Neural progenitor cell (in vitro differentiated cells): ENCODE measurements at regions not wholly inside any gene's neighbourhood (a gene's known extent, or its start where the extent isn't known, plus 50 kb on each side); places are given as distances from the start of the nearest gene placed in this dataset.

Source experiments
- DNase-seq: peaks from one replicate; pipeline ENCODE4 v3.0.0-alpha.2; 2016; ENCODE audit warnings: low spot score
- H2AFZ ChIP-seq: fragments of 200-600 bp; sonication (generic); replicated peaks from 2 replicates; pipeline ENCODE4 v1.6.1; 2016; ENCODE audit warnings: antibody characterized with exemption
- H3F3A ChIP-seq: fragments of 200-600 bp; sonication (generic); 2 replicates; pipeline ENCODE4 v1.6.1; 2016; ENCODE audit warnings: antibody characterized with exemption, low read depth
- H3K27ac ChIP-seq: fragments of 200-600 bp; sonication (generic); 2 replicates; pipeline ENCODE4 v1.5.1; 2016; ENCODE audit warnings: mild to moderate bottlenecking
- H3K27me3 ChIP-seq: fragments of 200-600 bp; sonication (generic); 2 replicates; pipeline ENCODE4 v1.6.1; 2016; ENCODE audit warnings: mild to moderate bottlenecking, moderate library complexity
- H3K36me3 ChIP-seq: fragments of 200-600 bp; sonication (generic); 2 replicates; pipeline ENCODE4 v1.5.1; 2016
- H3K4me1 ChIP-seq: fragments of 200-600 bp; sonication (generic); 2 replicates; pipeline ENCODE4 v1.6.1; 2016; ENCODE audit warnings: mixed run types
- H3K4me2 ChIP-seq: fragments of 200-600 bp; sonication (generic); 2 replicates; pipeline ENCODE4 v1.6.1; 2016
- H3K4me3 ChIP-seq: fragments of 200-600 bp; sonication (generic); 2 replicates; pipeline ENCODE4 v1.5.1; 2016
- H3K79me2 ChIP-seq: fragments of 200-600 bp; sonication (generic); 2 replicates; pipeline ENCODE4 v1.6.1; 2016; ENCODE audit warnings: low read depth
- H3K9ac ChIP-seq: fragments of 200-600 bp; sonication (generic); 2 replicates; pipeline ENCODE4 v1.6.1; 2016
- H3K9me3 ChIP-seq: fragments of 200-600 bp; sonication (generic); 2 replicates; pipeline ENCODE4 v1.5.1; 2016; ENCODE audit warnings: low read depth
- H4K20me1 ChIP-seq: fragments of 200-600 bp; sonication (generic); 2 replicates; pipeline ENCODE4 v1.6.1; 2016; ENCODE audit warnings: low read depth
- H3K27ac Mint-ChIP-seq: 3 replicates; pipeline ENCODE4 v1.8.0; 2021; ENCODE audit warnings: mixed read lengths
- H3K27me3 Mint-ChIP-seq: 2 replicates; pipeline ENCODE4 v1.8.0; 2022; ENCODE audit warnings: low read depth, mild to moderate bottlenecking, inconsistent platforms, moderate library complexity, mixed read lengths; ENCODE audit not compliant: insufficient read depth
- H3K36me3 Mint-ChIP-seq: 3 replicates; pipeline ENCODE4 v1.8.0; 2021; ENCODE audit warnings: mixed read lengths
- H3K4me1 Mint-ChIP-seq: 3 replicates; pipeline ENCODE4 v1.8.0; 2021; ENCODE audit warnings: mixed read lengths
- H3K4me3 Mint-ChIP-seq: 3 replicates; pipeline ENCODE4 v1.8.0; 2021; ENCODE audit warnings: mild to moderate bottlenecking, moderate library complexity, mixed read lengths
- H3K9me3 Mint-ChIP-seq: 3 replicates; pipeline ENCODE4 v1.8.0; 2020; ENCODE audit warnings: mixed read lengths
- CTCF ChIP-seq: fragments of 200-600 bp; sonication (generic); IDR thresholded peaks from 2 replicates; pipeline ENCODE4 v1.5.1; 2017; ENCODE audit warnings: antibody characterized with exemption, mild to moderate bottlenecking
- EZH2 ChIP-seq: fragments of 200-600 bp; sonication (generic); IDR thresholded peaks from 2 replicates; pipeline ENCODE4 v1.6.1; 2017; ENCODE audit warnings: antibody characterized with exemption, mild to moderate bottlenecking, moderate library complexity
- EZH2phosphoT487 ChIP-seq: fragments of 200-600 bp; sonication (generic); IDR thresholded peaks from 2 replicates; pipeline ENCODE4 v1.6.1; 2017; ENCODE audit warnings: antibody characterized with exemption

GRCh38 chr9:86868616-86869015 is 78.7 kb downstream of the GAS1 start:
- no peaks in the 10 kb centered on the region for H3K36me3 Mint-ChIP-seq
- no peak overlapping the region for H3K4me3 Mint-ChIP-seq
- no peak overlapping the region for H3K9ac ChIP-seq
- H3K4me1 Mint-ChIP-seq, result peaks cover 28% of the 10 kb centered on the region
- H3K9me3 ChIP-seq, result no peaks in the 10 kb centered on the region
- no peaks in the 10 kb centered on the region for H3K27me3 ChIP-seq
- peaks cover 23% of the 10 kb centered on the region for H3K4me1 ChIP-seq
- peak overlapping the region; percentile 30 for H2AFZ ChIP-seq
- no peak for DNase-seq
- peak overlapping the region; percentile 29 for H3K4me2 ChIP-seq
- no peaks in the 10 kb centered on the region for H3F3A ChIP-seq
- H3K79me2 ChIP-seq, result no peaks in the 10 kb centered on the region
- H3K27ac ChIP-seq, result no peak overlapping the region
- no peak for TF ChIP-seq EZH2phosphoT487
- no peak for TF ChIP-seq CTCF
- no peak for TF ChIP-seq EZH2
- no peak overlapping the region for H3K27ac Mint-ChIP-seq
- no peaks in the 10 kb centered on the region for H3K9me3 Mint-ChIP-seq
- peaks cover 6% of the 10 kb centered on the region for H3K27me3 Mint-ChIP-seq
- H4K20me1 ChIP-seq, result no peaks in the 10 kb centered on the region
- H3K4me3 ChIP-seq, result no peak overlapping the region
- H3K36me3 ChIP-seq, result no peaks in the 10 kb centered on the region

- Histone ChIP-seq H4K20me1 (no peaks in the 10 kb centered on the region), H3K36me3 (no peaks in the 10 kb centered on the region), H3K4me3 (no peak overlapping the region), H3K9me3 (no peaks in the 10 kb centered on the region), H3K27me3 (no peaks in the 10 kb centered on the region), H2AFZ (no peak overlapping the region), H3F3A (no peaks in the 10 kb centered on the region), H3K4me2 (peak overlapping the region; percentile 29), H3K27ac (no peak overlapping the region), H3K9ac (no peak overlapping the region), H3K79me2 (no peaks in the 10 kb centered on the region), H3K4me1 (peaks cover 23% of the 10 kb centered on the region)
- Mint-ChIP-seq H3K4me1 (peaks cover 28% of the 10 kb centered on the region), H3K27me3 (peaks cover 6% of the 10 kb centered on the region), H3K36me3 (no peaks in the 10 kb centered on the region), H3K27ac (peak overlapping the region; percentile 32), H3K4me3 (peak overlapping the region; percentile 22), H3K9me3 (no peaks in the 10 kb centered on the region)
- no peak for TF ChIP-seq EZH2phosphoT487
- TF ChIP-seq CTCF, result no peak
- no peak for TF ChIP-seq EZH2
- peak; percentile 58 for DNase-seq
These were observed 79.4 kb downstream of the GAS1 start for GRCh38 chr9:86867804-86868313.

GRCh38 chr9:86865952-86866351 is 81.4 kb downstream of the GAS1 start:
- H3K27ac Mint-ChIP-seq, result no peak overlapping the region
- TF ChIP-seq EZH2phosphoT487, result no peak
- no peak for TF ChIP-seq CTCF
- TF ChIP-seq EZH2, result no peak
- H3K9me3 ChIP-seq, result no peaks in the 10 kb centered on the region
- peaks cover 28% of the 10 kb centered on the region for H3K4me1 Mint-ChIP-seq
- H3K27me3 Mint-ChIP-seq, result peaks cover 6% of the 10 kb centered on the region
- peaks cover 23% of the 10 kb centered on the region for H3K4me1 ChIP-seq
- no peak for DNase-seq
- no peaks in the 10 kb centered on the region for H3K27me3 ChIP-seq
- no peak overlapping the region for H3K4me2 ChIP-seq
- H3K36me3 Mint-ChIP-seq, result no peaks in the 10 kb centered on the region
- no peak overlapping the region for H3K4me3 Mint-ChIP-seq
- peak overlapping the region; percentile 20 for H2AFZ ChIP-seq
- no peak overlapping the region for H3K9ac ChIP-seq
- no peaks in the 10 kb centered on the region for H3K9me3 Mint-ChIP-seq
- H3K79me2 ChIP-seq, result no peaks in the 10 kb centered on the region
- no peaks in the 10 kb centered on the region for H3F3A ChIP-seq
- no peak overlapping the region for H3K27ac ChIP-seq
- no peaks in the 10 kb centered on the region for H3K36me3 ChIP-seq
- no peaks in the 10 kb centered on the region for H4K20me1 ChIP-seq
- no peak overlapping the region for H3K4me3 ChIP-seq
